Small intestine (tissue), 7 donors: ENCODE measurements at regions not wholly inside any gene's neighbourhood (a gene's known extent, or its start where the extent isn't known, plus 50 kb on each side); places are given as distances from the start of the nearest gene placed in this dataset.
A peak's percentile ranks its signal among the peaks of the same experiment; 100 is the strongest.

Experiments
- DNase-seq, 2 donors: peaks; one replicate each; pipeline versions ENCODE4 v3.0.0 to v3.0.0-alpha.2; 2013
- FAIRE-seq: peaks from 2 replicates; lab custom pipeline; 2012; peaks lifted over from hg19 to GRCh38; lab: Jason Lieb, UNC
- H3K27ac ChIP-seq, 3 donors: one replicate each; pipeline ENCODE4 v1.5.1; 2013; ENCODE audit warnings: low read length in 2 of 3, mild to moderate bottlenecking in 2 of 3, control low read depth in 1 of 3, inconsistent platforms in 1 of 3, low read depth in 1 of 3, moderate library complexity in 1 of 3
- H3K27me3 ChIP-seq, 3 donors: one replicate each; pipeline ENCODE4 v1.6.1; 2013; ENCODE audit warnings: low read length in 3 of 3, inconsistent platforms in 1 of 3; ENCODE audit not compliant: control insufficient read depth in 3 of 3, insufficient read depth in 3 of 3
- H3K36me3 ChIP-seq, 3 donors: one replicate each; pipeline ENCODE4 v1.6.1; 2013; ENCODE audit warnings: low read length in 3 of 3, inconsistent platforms in 1 of 3, low read depth in 1 of 3, mild to moderate bottlenecking in 1 of 3, moderate library complexity in 1 of 3; ENCODE audit not compliant: control insufficient read depth in 3 of 3, insufficient read depth in 2 of 3
- H3K4me1 ChIP-seq, 3 donors: one replicate each; pipeline ENCODE4 v1.6.1; 2013; ENCODE audit warnings: low read length in 2 of 3, inconsistent platforms in 1 of 3, low read depth in 1 of 3, mild to moderate bottlenecking in 1 of 3, moderate library complexity in 1 of 3; ENCODE audit not compliant: control insufficient read depth in 3 of 3, insufficient read depth in 2 of 3
- H3K4me3 ChIP-seq, 3 donors: one replicate each; pipeline ENCODE4 v1.5.1; 2013; ENCODE audit warnings: low read length in 3 of 3, control low read depth in 1 of 3, inconsistent platforms in 1 of 3, low read depth in 1 of 3, mild to moderate bottlenecking in 1 of 3, moderate library complexity in 1 of 3
- H3K9me3 ChIP-seq, 2 donors: one replicate each; pipeline ENCODE4 v1.6.1; 2013; ENCODE audit warnings: low read depth in 1 of 2, low read length in 1 of 2; ENCODE audit not compliant: control insufficient read depth in 2 of 2, insufficient read depth in 1 of 2
- WGBS, 3 donors: extraction: QIAGEN DNeasy Blood & Tissue Kit; methylation state at CpG; one replicate each; pipeline ENCODE4 v1.1.7; 2013; 5-methylcytosine and 5-hydroxymethylcytosine counted together
- donor health status: healthy with polysubstance abuse.
- donor health status: control.
- donor health status: control.
- donor health status: Bipolar disorder and iron deficiency.
- donor health status: healthy.

DNA sequence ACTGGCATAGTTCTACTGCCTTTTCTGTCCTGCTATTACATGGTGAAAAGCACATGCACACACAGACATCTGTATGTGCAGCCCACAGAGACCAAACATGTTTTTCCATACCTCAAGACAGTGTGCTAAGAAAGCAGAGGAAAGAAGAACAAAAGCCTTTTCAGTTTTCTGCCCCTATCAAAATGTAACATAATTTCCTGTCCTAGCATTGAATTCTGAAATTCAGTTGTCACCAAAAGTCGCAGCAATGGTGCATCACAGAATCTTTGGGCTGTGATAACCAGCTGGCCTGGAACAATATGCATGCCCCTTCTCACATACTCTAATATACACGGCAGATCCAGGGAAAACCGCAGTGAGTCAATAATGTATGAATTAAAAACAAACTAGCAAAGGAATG lies 153.8 kb upstream of the RAP2B start:
- Histone ChIP-seq H3K27me3 (no peaks in the 10 kb centered on the region), H3K4me3 (no peak overlapping the region), H3K9me3 (no peaks in the 10 kb centered on the region), H3K36me3 (no peaks in the 10 kb centered on the region), H3K27ac (no peak overlapping the region), H3K4me1 (no peaks in the 10 kb centered on the region)
- no peak for FAIRE-seq
- DNase-seq: no peak
- WGBS, 3 donors: 77 to 84% (median 81%) methylated on average over 3 of the region's 3 CpGs

DNA sequence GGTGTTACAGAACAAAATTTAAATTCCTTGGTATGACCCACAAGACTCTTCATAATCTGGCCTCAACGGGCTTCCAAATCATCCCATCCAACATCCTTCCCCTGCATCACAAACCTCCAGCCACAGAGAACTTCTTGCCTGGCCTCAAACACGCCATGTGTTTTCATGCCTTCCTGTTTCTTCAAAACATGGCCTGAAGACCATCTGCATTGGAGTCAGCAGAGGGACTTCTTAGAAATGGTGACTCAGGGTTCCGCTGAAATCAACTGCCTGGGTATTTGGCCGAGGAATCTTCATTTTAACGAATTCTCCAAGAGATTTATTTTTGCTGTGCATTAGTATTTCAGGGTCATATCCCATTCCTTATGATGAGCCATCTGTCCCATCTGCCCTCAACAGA lies 138.1 kb upstream of the RAP2B start:
- Histone ChIP-seq H3K4me3 (no peak overlapping the region), H3K27ac (no peak overlapping the region), H3K9me3 (no peaks in the 10 kb centered on the region), H3K4me1 (no peaks in the 10 kb centered on the region), H3K36me3 (no peaks in the 10 kb centered on the region), H3K27me3 (no peaks in the 10 kb centered on the region)
- FAIRE-seq: no peak
- 77 to 86% (median 78%) methylated on average over 5 of the region's 5 CpGs for WGBS, 3 donors
- DNase-seq: no peak

GRCh38 chr3:153026026-153026425 lies 136.0 kb upstream of the RAP2B start:
- DNase-seq (peak; percentile 23 to 28), FAIRE-seq (no peak)
- WGBS, 3 donors: 50 to 65% (median 55%) methylated on average over 3 of the region's 3 CpGs

GRCh38 chr3:153028381-153028780 lies 133.6 kb upstream of the RAP2B start:
- Histone ChIP-seq H3K27me3 (no peaks in the 10 kb centered on the region), H3K9me3 (no peaks in the 10 kb centered on the region), H3K4me1 (no peaks in the 10 kb centered on the region), H3K4me3 (no peak overlapping the region), H3K36me3 (no peaks in the 10 kb centered on the region), H3K27ac (no peak overlapping the region)
- no peak for FAIRE-seq
- WGBS, 3 donors: 52 to 78% (median 74%) methylated on average over 6 of the region's 6 CpGs
- no peak for DNase-seq

More at GRCh38 chr3:153026026-153026425, 136.0 kb upstream of the RAP2B start:
- no peak overlapping the region for H3K4me3 ChIP-seq
- H3K27me3 ChIP-seq: no peaks in the 10 kb centered on the region
- H3K4me1 ChIP-seq: no peaks in the 10 kb centered on the region
- no peaks in the 10 kb centered on the region for H3K9me3 ChIP-seq
- H3K27ac ChIP-seq: no peak overlapping the region
- H3K36me3 ChIP-seq: no peaks in the 10 kb centered on the region

- FAIRE-seq: no peak
- no peaks in the 10 kb centered on the region for H3K4me1 ChIP-seq
- H3K36me3 ChIP-seq: no peaks in the 10 kb centered on the region
- H3K27me3 ChIP-seq: no peaks in the 10 kb centered on the region
- H3K4me3 ChIP-seq: no peak overlapping the region
- no peak overlapping the region for H3K27ac ChIP-seq
- DNase-seq: no peak
- no peaks in the 10 kb centered on the region for H3K9me3 ChIP-seq
- WGBS, 3 donors: 46 to 58% (median 56%) methylated on average over 6 of the region's 6 CpGs
These were observed 132.7 kb upstream of the RAP2B start for GRCh38 chr3:153029350-153029749.

GRCh38 chr3:153032891-153033290 lies 129.1 kb upstream of the RAP2B start:
- no peaks in the 10 kb centered on the region for H3K27me3 ChIP-seq
- H3K4me1 ChIP-seq: no peaks in the 10 kb centered on the region
- FAIRE-seq (peak; percentile 77), DNase-seq (no peak)
- H3K36me3 ChIP-seq: no peaks in the 10 kb centered on the region
- WGBS, 3 donors: 24 to 70% (median 55%) methylated on average over 1 of the region's 1 CpG
- H3K4me3 ChIP-seq: no peak overlapping the region
- no peak overlapping the region for H3K27ac ChIP-seq
- no peaks in the 10 kb centered on the region for H3K9me3 ChIP-seq

DNA sequence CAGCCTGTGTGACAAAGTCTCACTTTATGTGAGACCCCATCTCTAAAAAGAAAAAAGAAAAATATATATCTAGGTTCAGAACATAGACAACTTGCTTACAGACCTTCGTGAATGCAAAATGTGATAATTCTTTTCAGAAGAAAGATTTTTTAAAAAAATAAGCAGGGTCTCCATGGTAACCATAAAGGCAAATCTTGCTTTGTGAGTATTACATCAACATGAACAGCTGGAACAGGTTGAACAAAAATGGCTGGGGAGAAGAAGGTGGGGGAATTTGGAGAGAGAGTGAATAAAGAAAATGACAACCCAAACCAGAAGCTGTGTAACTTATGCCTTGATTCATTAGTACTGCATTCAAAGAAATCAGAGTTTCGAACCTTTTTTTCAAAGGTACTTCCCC lies 125.2 kb upstream of the RAP2B start:
- FAIRE-seq (no peak), DNase-seq (no peak)
- Histone ChIP-seq H3K9me3 (no peaks in the 10 kb centered on the region), H3K4me1 (no peaks in the 10 kb centered on the region), H3K4me3 (no peak overlapping the region), H3K27me3 (no peaks in the 10 kb centered on the region), H3K27ac (no peak overlapping the region), H3K36me3 (no peaks in the 10 kb centered on the region)
- 89 to 94% (median 94%) methylated on average over 2 of the region's 2 CpGs for WGBS, 3 donors

DNA sequence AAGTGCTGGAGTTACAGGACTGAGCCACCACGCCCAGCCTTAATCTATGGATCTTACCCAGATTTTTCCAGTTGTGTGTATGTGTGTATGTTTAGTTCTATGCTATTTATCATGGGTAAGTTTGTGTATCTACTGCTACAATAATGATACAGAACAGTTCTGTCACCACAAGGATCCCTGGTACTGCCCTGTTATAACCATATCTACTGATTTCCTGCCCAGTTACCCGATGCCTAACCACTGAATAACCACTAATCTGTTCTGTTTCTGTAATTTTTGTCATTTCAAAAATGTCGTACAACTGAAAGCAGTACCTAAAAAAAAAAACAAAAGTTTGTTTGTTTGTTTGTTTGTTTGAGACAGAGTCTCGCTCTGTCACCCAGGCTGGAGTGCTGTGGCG lies 123.7 kb upstream of the RAP2B start:
- no peaks in the 10 kb centered on the region for H3K27me3 ChIP-seq
- H3K4me3 ChIP-seq: no peak overlapping the region
- H3K27ac ChIP-seq: no peak overlapping the region
- no peaks in the 10 kb centered on the region for H3K4me1 ChIP-seq
- no peaks in the 10 kb centered on the region for H3K9me3 ChIP-seq
- FAIRE-seq: no peak
- H3K36me3 ChIP-seq: no peaks in the 10 kb centered on the region
- 80 to 89% (median 83%) methylated on average over 5 of the region's 5 CpGs for WGBS, 3 donors
- no peak for DNase-seq

- 10 to 54% (median 28%) methylated on average over 9 of the region's 9 CpGs for WGBS, 3 donors
- Histone ChIP-seq H3K36me3 (no peaks in the 10 kb centered on the region), H3K4me1 (no peaks in the 10 kb centered on the region), H3K4me3 (no peak overlapping the region), H3K27me3 (no peaks in the 10 kb centered on the region), H3K27ac (no peak overlapping the region), H3K9me3 (no peaks in the 10 kb centered on the region)
- FAIRE-seq (no peak), DNase-seq (peak; percentile 16 to 41)
These were observed 123.2 kb upstream of the RAP2B start for GRCh38 chr3:153038779-153039178.
